ENCODE measurements at regions not wholly inside any gene's neighbourhood (a gene's known extent, or its start where the extent isn't known, plus 50 kb on each side); places are given as distances from the start of the nearest gene placed in this dataset.

- peak; percentile 43 for DNase-seq (ENCODE audit: low read depth)
Observed at GRCh38 chr17:45686250-45686649, 97.9 kb upstream of the CRHR1 start.

- no peak for DNase-seq (ENCODE audit: low read depth)
Observed at GRCh38 chr17:45687594-45687993, 96.5 kb upstream of the CRHR1 start.

GRCh38 chr17:45688353-45688752, 95.8 kb upstream of the CRHR1 start:
- no peak for DNase-seq (ENCODE audit: low read depth)

GRCh38 chr17:45688820-45689219, 95.3 kb upstream of the CRHR1 start:
- DNase-seq (ENCODE audit: low read depth) = no peak

- no peak for DNase-seq (ENCODE audit: low read depth)
Observed at GRCh38 chr17:45689451-45689850, 94.7 kb upstream of the CRHR1 start.

- no peak for DNase-seq (ENCODE audit: low read depth)
Observed at GRCh38 chr17:45690625-45691275, 93.4 kb upstream of the CRHR1 start.

- no peak for DNase-seq (ENCODE audit: low read depth)
Observed at GRCh38 chr17:45692661-45693060, 91.5 kb upstream of the CRHR1 start.

GRCh38 chr17:45693792-45694191, 90.3 kb upstream of the CRHR1 start:
- no peak for DNase-seq (ENCODE audit: low read depth)

GRCh38 chr17:45696442-45696841, 87.7 kb upstream of the CRHR1 start:
- no peak for DNase-seq (ENCODE audit: low read depth)

GRCh38 chr17:45697076-45697475, 87.0 kb upstream of the CRHR1 start:
- DNase-seq (ENCODE audit: low read depth) = no peak

GRCh38 chr17:45700171-45701090, 83.7 kb upstream of the CRHR1 start:
- no peak for DNase-seq (ENCODE audit: low read depth)

- DNase-seq (ENCODE audit: low read depth) = no peak
Observed at GRCh38 chr17:45702666-45703266, 81.4 kb upstream of the CRHR1 start.

GRCh38 chr17:45703348-45703747, 80.8 kb upstream of the CRHR1 start:
- DNase-seq (ENCODE audit: low read depth) = no peak

GRCh38 chr17:45703806-45704205, 80.3 kb upstream of the CRHR1 start:
- DNase-seq (ENCODE audit: low read depth) = no peak

- DNase-seq (ENCODE audit: low read depth) = no peak
Observed at GRCh38 chr17:45704251-45704650, 79.9 kb upstream of the CRHR1 start.

- no peak for DNase-seq (ENCODE audit: low read depth)
Observed at GRCh38 chr17:45705123-45706009, 78.8 kb upstream of the CRHR1 start.

- no peak for DNase-seq (ENCODE audit: low read depth)
Observed at GRCh38 chr17:45706033-45706432, 78.1 kb upstream of the CRHR1 start.

- no peak for DNase-seq (ENCODE audit: low read depth)
Observed at GRCh38 chr17:45708707-45709290, 75.3 kb upstream of the CRHR1 start.

- no peak for DNase-seq (ENCODE audit: low read depth)
Observed at GRCh38 chr17:45709728-45710288, 74.3 kb upstream of the CRHR1 start.

GRCh38 chr17:45715787-45716186, 68.3 kb upstream of the CRHR1 start:
- DNase-seq (ENCODE audit: low read depth) = no peak

- DNase-seq (ENCODE audit: low read depth) = no peak
Observed at GRCh38 chr17:45718791-45719190, 65.3 kb upstream of the CRHR1 start.

All from CMK (cell line).